ENCODE measurements at regions not wholly inside any gene's neighbourhood (a gene's known extent, or its start where the extent isn't known, plus 50 kb on each side); places are given as distances from the start of the nearest gene placed in this dataset.
"Not testable (repeated sequence)": the region's sequence is repeated elsewhere in the genome, so short reads cannot be mapped to it uniquely, and the experiment has no call there.

- Histone ChIP-seq H3K36me3 (ENCODE audit: control insufficient read depth, low read depth, low read length) (no peaks in the 10 kb centered on the region), H3K4me1 (ENCODE audit: control insufficient read depth, low read depth, low read length) (no peaks in the 10 kb centered on the region), H3K9ac (ENCODE audit: low read length) (no peak overlapping the region), H3K4me3 (ENCODE audit: low read length) (no peak overlapping the region), H3K27ac (ENCODE audit: low read length) (no peak overlapping the region), H3K27me3 (ENCODE audit: control insufficient read depth, insufficient read depth, low read length) (no peaks in the 10 kb centered on the region), H3K9me3 (ENCODE audit: control insufficient read depth, low read depth, low read length) (no peaks in the 10 kb centered on the region)
Observed at GRCh38 chr12:67784831-67785230, 136.3 kb downstream of the DYRK2 start.

- Histone ChIP-seq H3K27me3 (ENCODE audit: control insufficient read depth, insufficient read depth, low read length) (no peaks in the 10 kb centered on the region), H3K36me3 (ENCODE audit: control insufficient read depth, low read depth, low read length) (no peaks in the 10 kb centered on the region), H3K9me3 (ENCODE audit: control insufficient read depth, low read depth, low read length) (no peaks in the 10 kb centered on the region), H3K4me1 (ENCODE audit: control insufficient read depth, low read depth, low read length) (no peaks in the 10 kb centered on the region), H3K9ac (ENCODE audit: low read length) (no peak overlapping the region), H3K4me3 (ENCODE audit: low read length) (no peak overlapping the region), H3K27ac (ENCODE audit: low read length) (no peak overlapping the region)
Observed at GRCh38 chr12:67786086-67786485, 137.5 kb downstream of the DYRK2 start.

- Histone ChIP-seq H3K27me3 (ENCODE audit: control insufficient read depth, insufficient read depth, low read length) (no peaks in the 10 kb centered on the region), H3K4me3 (ENCODE audit: low read length) (no peak overlapping the region), H3K36me3 (ENCODE audit: control insufficient read depth, low read depth, low read length) (no peaks in the 10 kb centered on the region), H3K9me3 (ENCODE audit: control insufficient read depth, low read depth, low read length) (no peaks in the 10 kb centered on the region), H3K4me1 (ENCODE audit: control insufficient read depth, low read depth, low read length) (no peaks in the 10 kb centered on the region), H3K9ac (ENCODE audit: low read length) (no peak overlapping the region), H3K27ac (ENCODE audit: low read length) (no peak overlapping the region)
Observed at GRCh38 chr12:67788118-67788517, 139.6 kb downstream of the DYRK2 start.

- H3K4me3 ChIP-seq (ENCODE audit: low read length), result no peak overlapping the region
- H3K36me3 ChIP-seq (ENCODE audit: control insufficient read depth, low read depth, low read length), result no peaks in the 10 kb centered on the region
- no peak overlapping the region for H3K27ac ChIP-seq (ENCODE audit: low read length)
- H3K9me3 ChIP-seq (ENCODE audit: control insufficient read depth, low read depth, low read length), result no peaks in the 10 kb centered on the region
- H3K4me1 ChIP-seq (ENCODE audit: control insufficient read depth, low read depth, low read length), result no peaks in the 10 kb centered on the region
- no peak overlapping the region for H3K9ac ChIP-seq (ENCODE audit: low read length)
- no peaks in the 10 kb centered on the region for H3K27me3 ChIP-seq (ENCODE audit: control insufficient read depth, insufficient read depth, low read length)
Observed at GRCh38 chr12:67789266-67789665, 140.7 kb downstream of the DYRK2 start.

- Histone ChIP-seq H3K9me3 (ENCODE audit: control insufficient read depth, low read depth, low read length) (no peaks in the 10 kb centered on the region), H3K27ac (ENCODE audit: low read length) (no peak overlapping the region), H3K27me3 (ENCODE audit: control insufficient read depth, insufficient read depth, low read length) (no peaks in the 10 kb centered on the region), H3K9ac (ENCODE audit: low read length) (no peak overlapping the region), H3K4me1 (ENCODE audit: control insufficient read depth, low read depth, low read length) (no peaks in the 10 kb centered on the region), H3K36me3 (ENCODE audit: control insufficient read depth, low read depth, low read length) (no peaks in the 10 kb centered on the region), H3K4me3 (ENCODE audit: low read length) (no peak overlapping the region)
Observed at GRCh38 chr12:67790660-67791059, 142.1 kb downstream of the DYRK2 start.

GRCh38 chr12:67791362-67791761 is 142.8 kb downstream of the DYRK2 start:
- H3K27ac ChIP-seq (ENCODE audit: low read length); H3K9ac ChIP-seq (ENCODE audit: low read length); H3K9me3 ChIP-seq (ENCODE audit: control insufficient read depth, low read depth, low read length); H3K36me3 ChIP-seq (ENCODE audit: control insufficient read depth, low read depth, low read length); H3K4me1 ChIP-seq (ENCODE audit: control insufficient read depth, low read depth, low read length); H3K4me3 ChIP-seq (ENCODE audit: low read length); H3K27me3 ChIP-seq (ENCODE audit: control insufficient read depth, insufficient read depth, low read length): not testable (repeated sequence)

GRCh38 chr12:67792185-67792584 is 143.6 kb downstream of the DYRK2 start:
- Histone ChIP-seq H3K4me1 (ENCODE audit: control insufficient read depth, low read depth, low read length) (no peaks in the 10 kb centered on the region), H3K27ac (ENCODE audit: low read length) (no peak overlapping the region), H3K4me3 (ENCODE audit: low read length) (no peak overlapping the region), H3K27me3 (ENCODE audit: control insufficient read depth, insufficient read depth, low read length) (no peaks in the 10 kb centered on the region), H3K9ac (ENCODE audit: low read length) (no peak overlapping the region), H3K36me3 (ENCODE audit: control insufficient read depth, low read depth, low read length) (no peaks in the 10 kb centered on the region), H3K9me3 (ENCODE audit: control insufficient read depth, low read depth, low read length) (no peaks in the 10 kb centered on the region)

- Histone ChIP-seq H3K9me3 (ENCODE audit: control insufficient read depth, low read depth, low read length) (no peaks in the 10 kb centered on the region), H3K4me1 (ENCODE audit: control insufficient read depth, low read depth, low read length) (no peaks in the 10 kb centered on the region), H3K4me3 (ENCODE audit: low read length) (no peak overlapping the region), H3K27ac (ENCODE audit: low read length) (no peak overlapping the region), H3K27me3 (ENCODE audit: control insufficient read depth, insufficient read depth, low read length) (no peaks in the 10 kb centered on the region), H3K36me3 (ENCODE audit: control insufficient read depth, low read depth, low read length) (no peaks in the 10 kb centered on the region), H3K9ac (ENCODE audit: low read length) (no peak overlapping the region)
Observed at GRCh38 chr12:67794161-67794560, 145.6 kb downstream of the DYRK2 start.

- Histone ChIP-seq H3K27me3 (ENCODE audit: control insufficient read depth, insufficient read depth, low read length) (no peaks in the 10 kb centered on the region), H3K9me3 (ENCODE audit: control insufficient read depth, low read depth, low read length) (no peaks in the 10 kb centered on the region), H3K4me1 (ENCODE audit: control insufficient read depth, low read depth, low read length) (no peaks in the 10 kb centered on the region), H3K36me3 (ENCODE audit: control insufficient read depth, low read depth, low read length) (no peaks in the 10 kb centered on the region), H3K27ac (ENCODE audit: low read length) (no peak overlapping the region), H3K4me3 (ENCODE audit: low read length) (no peak overlapping the region), H3K9ac (ENCODE audit: low read length) (no peak overlapping the region)
Observed at GRCh38 chr12:67795236-67795635, 146.7 kb downstream of the DYRK2 start.

GRCh38 chr12:67797185-67797741 is 148.7 kb downstream of the DYRK2 start:
- Histone ChIP-seq H3K36me3 (ENCODE audit: control insufficient read depth, low read depth, low read length) (no peaks in the 10 kb centered on the region), H3K4me1 (ENCODE audit: control insufficient read depth, low read depth, low read length) (no peaks in the 10 kb centered on the region), H3K9ac (ENCODE audit: low read length) (no peak overlapping the region), H3K4me3 (ENCODE audit: low read length) (no peak overlapping the region), H3K27me3 (ENCODE audit: control insufficient read depth, insufficient read depth, low read length) (no peaks in the 10 kb centered on the region), H3K27ac (ENCODE audit: low read length) (no peak overlapping the region), H3K9me3 (ENCODE audit: control insufficient read depth, low read depth, low read length) (no peaks in the 10 kb centered on the region)

- no peak overlapping the region for H3K27ac ChIP-seq (ENCODE audit: low read length)
- H3K4me3 ChIP-seq (ENCODE audit: low read length), result no peak overlapping the region
- no peaks in the 10 kb centered on the region for H3K27me3 ChIP-seq (ENCODE audit: control insufficient read depth, insufficient read depth, low read length)
- H3K9me3 ChIP-seq (ENCODE audit: control insufficient read depth, low read depth, low read length), result no peaks in the 10 kb centered on the region
- no peaks in the 10 kb centered on the region for H3K36me3 ChIP-seq (ENCODE audit: control insufficient read depth, low read depth, low read length)
- H3K4me1 ChIP-seq (ENCODE audit: control insufficient read depth, low read depth, low read length), result peaks cover 2% of the 10 kb centered on the region
- H3K9ac ChIP-seq (ENCODE audit: low read length), result no peak overlapping the region
Observed at GRCh38 chr12:67797753-67798152, 149.2 kb downstream of the DYRK2 start.

GRCh38 chr12:67798768-67799167 is 150.2 kb downstream of the DYRK2 start:
- Histone ChIP-seq H3K27me3 (ENCODE audit: control insufficient read depth, insufficient read depth, low read length) (no peaks in the 10 kb centered on the region), H3K27ac (ENCODE audit: low read length) (no peak overlapping the region), H3K4me1 (ENCODE audit: control insufficient read depth, low read depth, low read length) (peaks cover 12% of the 10 kb centered on the region), H3K9me3 (ENCODE audit: control insufficient read depth, low read depth, low read length) (no peaks in the 10 kb centered on the region), H3K4me3 (ENCODE audit: low read length) (no peak overlapping the region), H3K36me3 (ENCODE audit: control insufficient read depth, low read depth, low read length) (no peaks in the 10 kb centered on the region), H3K9ac (ENCODE audit: low read length) (no peak overlapping the region)

Data from iPS-18a (cell line).